A673 (cell line): ENCODE measurements at regions not wholly inside any gene's neighbourhood (a gene's known extent, or its start where the extent isn't known, plus 50 kb on each side); places are given as distances from the start of the nearest gene placed in this dataset.

Source experiments
- BruUV-seq: library from RNA; stranded (reverse); fragments of 400-500 nt; replicated peaks from 2 replicates; lab custom pipeline; 2021; lab: Mats Ljungman, UMichigan
- CTCF ChIA-PET: fragments of 300-600 bp; sonication (Branson Sonifier 250); formaldehyde crosslinking; loops from one replicate; lab custom pipeline; 2022; ENCODE audit warnings: antibody characterized with exemption; lab: Charles Lee
- POLR2A ChIA-PET: fragments of 300-600 bp; sonication (Branson Sonifier 250); formaldehyde crosslinking; loops from one replicate; lab custom pipeline; 2022; ENCODE audit warnings: antibody characterized with exemption; ENCODE audit not compliant: low non-redundant PET; lab: Charles Lee
- DNase-seq: peaks from one replicate; pipeline ENCODE4 v3.0.0-alpha.2; 2015; ENCODE audit warnings: low spot score
- H3K27ac ChIP-seq: fragments of 200-600 bp; sonication (generic); 2 replicates; pipeline ENCODE4 v1.5.1; 2016; ENCODE audit warnings: mixed run types, low read depth, mild to moderate bottlenecking, mixed read lengths, antibody characterized with exemption, low read length; ENCODE audit not compliant: poor library complexity, severe bottlenecking
- H3K27me3 ChIP-seq: fragments of 200-600 bp; sonication (generic); replicated peaks from 2 replicates; pipeline ENCODE4 v1.6.1; 2017; ENCODE audit warnings: mixed run types, low read depth, mild to moderate bottlenecking, mixed read lengths, antibody characterized with exemption, low read length; ENCODE audit not compliant: insufficient read depth, poor library complexity
- H3K36me3 ChIP-seq: fragments of 200-600 bp; sonication (generic); 2 replicates; pipeline ENCODE4 v1.6.1; 2016; ENCODE audit warnings: mixed run types, mild to moderate bottlenecking, mixed read lengths, antibody characterized with exemption, low read length; ENCODE audit not compliant: insufficient read depth, poor library complexity, severe bottlenecking
- H3K4me1 ChIP-seq: fragments of 200-600 bp; sonication (generic); 2 replicates; pipeline ENCODE4 v1.6.1; 2017; ENCODE audit warnings: mixed run types, mild to moderate bottlenecking, mixed read lengths, antibody characterized with exemption, low read length; ENCODE audit not compliant: insufficient read depth, poor library complexity, severe bottlenecking
- H3K4me3 ChIP-seq: fragments of 200-600 bp; sonication (generic); 2 replicates; pipeline ENCODE4 v1.5.1; 2016; ENCODE audit warnings: low read depth, mixed run types, mild to moderate bottlenecking, mixed read lengths, low read length; ENCODE audit not compliant: poor library complexity, severe bottlenecking
- H3K9me3 ChIP-seq: fragments of 200-600 bp; sonication (generic); 2 replicates; pipeline ENCODE4 v1.6.1; 2016; ENCODE audit warnings: mixed run types, low read depth, mild to moderate bottlenecking, mixed read lengths, antibody characterized with exemption, low read length; ENCODE audit not compliant: poor library complexity, severe bottlenecking
- EZH2 ChIP-seq: fragments of 200-600 bp; sonication (generic); IDR thresholded peaks from 2 replicates; pipeline ENCODE4 v1.6.1; 2017; ENCODE audit warnings: borderline replicate concordance, low read depth, mild to moderate bottlenecking, mixed read lengths, antibody characterized with exemption, low read length; ENCODE audit not compliant: poor library complexity, severe bottlenecking
- intact Hi-C: fragments of 100-400 bp; cut with micrococcal nuclease; formaldehyde crosslinking; loops from one replicate; pipeline ENCODE4 v1.10.0; 2022; ENCODE audit not compliant: unreplicated experiment
- TF ChIP-seq, protein P1 (sequence below): fragments of 300-800, 200-600 bp; sonication (generic); conservative IDR thresholded peaks from 2 replicates; pipeline ENCODE4 v1.5.1; 2017; ENCODE audit warnings: low read depth, mild to moderate bottlenecking, antibody characterized with exemption, low read length, moderate library complexity, mixed read lengths

DNA sequence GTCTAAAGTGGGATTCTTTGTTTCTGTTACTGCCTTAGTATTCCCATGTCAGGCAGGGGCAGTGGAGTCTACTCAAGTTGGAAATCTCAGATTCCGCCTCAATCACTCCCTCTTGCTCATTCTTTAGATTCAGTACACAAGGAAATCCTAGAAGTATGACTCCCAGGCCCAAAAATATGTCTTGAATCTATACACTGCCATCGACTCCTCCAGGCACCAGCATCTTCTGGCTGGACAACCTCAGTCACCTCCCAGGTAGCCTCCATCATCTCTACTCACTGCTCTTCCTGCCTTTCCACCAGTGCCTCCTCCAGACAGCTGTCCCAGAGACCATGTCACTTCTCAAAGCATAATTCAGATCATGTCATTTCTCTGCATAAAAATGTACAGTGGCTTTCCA, 329.9 kb downstream of the CDC5L start:
- Histone ChIP-seq H3K27me3 (no peaks in the 10 kb centered on the region), H3K36me3 (no peaks in the 10 kb centered on the region), H3K9me3 (no peaks in the 10 kb centered on the region), H3K4me3 (no peak overlapping the region), H3K27ac (no peak overlapping the region), H3K4me1 (peaks cover 5% of the 10 kb centered on the region)
- ChIA-PET CTCF (no interaction called here), POLR2A (no interaction called here)
- intact Hi-C loops, result no loop called here
- no peak for DNase-seq
- no TSS peak for BruUV-seq
- no peak for TF ChIP-seq EZH2
- TF ChIP-seq, protein P1, sequence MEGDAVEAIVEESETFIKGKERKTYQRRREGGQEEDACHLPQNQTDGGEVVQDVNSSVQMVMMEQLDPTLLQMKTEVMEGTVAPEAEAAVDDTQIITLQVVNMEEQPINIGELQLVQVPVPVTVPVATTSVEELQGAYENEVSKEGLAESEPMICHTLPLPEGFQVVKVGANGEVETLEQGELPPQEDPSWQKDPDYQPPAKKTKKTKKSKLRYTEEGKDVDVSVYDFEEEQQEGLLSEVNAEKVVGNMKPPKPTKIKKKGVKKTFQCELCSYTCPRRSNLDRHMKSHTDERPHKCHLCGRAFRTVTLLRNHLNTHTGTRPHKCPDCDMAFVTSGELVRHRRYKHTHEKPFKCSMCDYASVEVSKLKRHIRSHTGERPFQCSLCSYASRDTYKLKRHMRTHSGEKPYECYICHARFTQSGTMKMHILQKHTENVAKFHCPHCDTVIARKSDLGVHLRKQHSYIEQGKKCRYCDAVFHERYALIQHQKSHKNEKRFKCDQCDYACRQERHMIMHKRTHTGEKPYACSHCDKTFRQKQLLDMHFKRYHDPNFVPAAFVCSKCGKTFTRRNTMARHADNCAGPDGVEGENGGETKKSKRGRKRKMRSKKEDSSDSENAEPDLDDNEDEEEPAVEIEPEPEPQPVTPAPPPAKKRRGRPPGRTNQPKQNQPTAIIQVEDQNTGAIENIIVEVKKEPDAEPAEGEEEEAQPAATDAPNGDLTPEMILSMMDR, result no peak

DNA sequence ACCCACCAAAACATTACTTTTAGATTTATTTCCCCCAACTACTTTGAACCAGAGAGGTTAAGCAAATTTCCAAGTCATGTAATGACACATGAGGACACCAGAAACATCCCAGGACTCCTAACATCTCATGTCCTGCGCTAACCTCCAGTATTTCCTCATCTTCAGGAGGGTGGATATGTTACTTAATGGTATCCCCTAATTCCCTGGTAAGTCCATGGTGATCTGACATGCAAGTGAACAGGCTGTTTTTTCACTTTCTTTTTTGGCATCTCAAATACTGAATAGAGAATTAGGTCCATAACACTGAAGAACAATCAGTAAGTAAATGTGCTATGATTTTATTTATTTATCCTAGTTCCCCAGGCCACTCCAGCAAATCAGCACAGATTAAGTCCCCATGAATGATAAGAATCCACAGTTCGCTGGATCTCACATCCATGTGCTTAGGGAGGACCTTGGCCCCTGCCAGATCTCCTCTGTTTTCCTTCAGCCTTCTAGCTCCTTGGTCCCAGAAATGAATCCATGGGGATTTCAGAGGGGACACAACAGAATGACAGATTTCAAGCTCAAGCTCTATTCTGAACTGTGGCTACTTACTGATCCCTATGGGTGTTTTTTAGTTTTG, 334.6 kb downstream of the CDC5L start:
- CTCF ChIA-PET, result interaction anchor here (0.6 kb wide), 1 partner anchor 64 kb away, joined by 7 read pairs; no protein-coding TSS in a partner anchor

DNA sequence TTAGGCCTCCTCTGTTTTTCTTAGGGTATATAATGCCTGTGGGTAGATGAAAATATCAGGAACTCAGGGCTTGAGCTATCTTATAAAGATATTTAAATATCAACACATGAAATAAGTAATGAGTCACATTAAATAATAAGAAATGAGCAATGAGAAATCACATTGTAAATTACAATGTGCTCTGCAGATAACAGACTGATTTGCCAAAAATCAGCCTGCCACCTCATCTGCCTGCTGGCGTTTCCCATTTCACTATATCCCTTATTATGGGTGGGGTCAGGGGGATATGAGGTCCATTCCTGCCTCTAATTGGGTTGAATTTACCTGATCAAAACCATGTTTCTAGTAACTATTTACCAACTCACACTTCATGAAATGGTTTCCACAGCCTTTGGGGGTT, 335.2 kb downstream of the CDC5L start:
- CTCF ChIA-PET, result no interaction called here
- TF ChIP-seq, protein P1, result no peak
- TF ChIP-seq EZH2, result no peak
- POLR2A ChIA-PET, result no interaction called here

More for the DNA sequence above, 334.6 kb downstream of the CDC5L start:
- DNase-seq, result no peak
- Histone ChIP-seq H3K36me3 (no peaks in the 10 kb centered on the region), H3K4me3 (no peak overlapping the region), H3K27ac (no peak overlapping the region), H3K4me1 (no peaks in the 10 kb centered on the region), H3K9me3 (no peaks in the 10 kb centered on the region), H3K27me3 (no peaks in the 10 kb centered on the region)
- BruUV-seq, result no TSS peak
- TF ChIP-seq EZH2, result no peak
- TF ChIP-seq, protein P1, result no peak
- intact Hi-C loops, result no loop called here
- POLR2A ChIA-PET, result no interaction called here

More for the DNA sequence above, 335.2 kb downstream of the CDC5L start:
- no peaks in the 10 kb centered on the region for H3K9me3 ChIP-seq
- no peak overlapping the region for H3K4me3 ChIP-seq
- no peak for DNase-seq
- BruUV-seq, result no TSS peak
- no peaks in the 10 kb centered on the region for H3K27me3 ChIP-seq
- no peaks in the 10 kb centered on the region for H3K36me3 ChIP-seq
- no peaks in the 10 kb centered on the region for H3K4me1 ChIP-seq
- H3K27ac ChIP-seq, result no peak overlapping the region
- intact Hi-C loops, result no loop called here
